Endothelial cell of umbilical vein (primary cell): ENCODE measurements at regions not wholly inside any gene's neighbourhood (a gene's known extent, or its start where the extent isn't known, plus 50 kb on each side); places are given as distances from the start of the nearest gene placed in this dataset.

Experiments
- BruUV-seq: library from RNA; stranded (reverse); fragments of 400-500 nt; replicated peaks from 2 replicates; lab custom pipeline; 2021; lab: Mats Ljungman, UMichigan
- CTCF ChIA-PET: fragments of 300-600, 350-600 bp; sonication (Branson Sonifier 250); formaldehyde crosslinking; loops from one replicate; lab custom pipeline; 2021; ENCODE audit warnings: antibody characterized with exemption, inconsistent platforms; lab: Charles Lee
- POLR2A ChIA-PET: fragments of 300-600, 350-600 bp; sonication (Branson Sonifier 250); formaldehyde crosslinking; loops from one replicate; lab custom pipeline; 2021; ENCODE audit warnings: antibody characterized with exemption, inconsistent platforms; lab: Charles Lee
- DNase-seq: peaks from one replicate; pipeline ENCODE4 v3.0.0-alpha.2; 2011; ENCODE audit warnings: low read depth, low spot score
- FAIRE-seq: peaks from 2 replicates; lab custom pipeline; 2011; peaks lifted over from hg19 to GRCh38; lab: Jason Lieb, UNC
- H2AFZ ChIP-seq: 2 replicates; pipeline ENCODE4 v1.6.0; 2012; ENCODE audit warnings: low read depth, low read length, control low read depth, inconsistent platforms
- H3K27ac ChIP-seq: 2 replicates; pipeline ENCODE4 v1.5.1; 2011; ENCODE audit warnings: low read depth, mild to moderate bottlenecking, control low read depth, low read length, moderate library complexity; ENCODE audit not compliant: insufficient read depth
- H3K27me3 ChIP-seq, 2 experiments: 2 replicates each; pipeline versions ENCODE4 v1.6.0 to v1.6.1; 2011; ENCODE audit warnings: low read length in 2 of 2, mixed read lengths in 1 of 2; ENCODE audit not compliant: control insufficient read depth in 2 of 2, insufficient read depth in 2 of 2
- H3K36me3 ChIP-seq, 2 experiments: 2 replicates in 1 of 2; 3 replicates in 1 of 2; pipeline ENCODE4 v1.5.1; 2011; ENCODE audit warnings: low read length in 2 of 2, mild to moderate bottlenecking in 1 of 2, moderate library complexity in 1 of 2; ENCODE audit not compliant: control insufficient read depth in 2 of 2, insufficient read depth in 2 of 2; ENCODE audit errors: extremely low read depth in 1 of 2
- H3K4me1 ChIP-seq: 3 replicates; pipeline ENCODE4 v1.5.1; 2011; ENCODE audit warnings: mild to moderate bottlenecking, low read length; ENCODE audit not compliant: control insufficient read depth, insufficient read depth; ENCODE audit errors: extremely low read depth
- H3K4me2 ChIP-seq: 2 replicates; pipeline ENCODE4 v1.6.1; 2011; ENCODE audit warnings: low read length, control low read depth, mixed read lengths; ENCODE audit not compliant: insufficient read depth
- H3K4me3 ChIP-seq, 3 experiments: fragments of 200-600 bp in 1 of 3; sonication (generic), shearing (Covaris generic) in 1 of 3; replicated peaks in 1 of 3; 2 replicates each; pipeline ENCODE4 v1.5.1; 2011 to 2016; ENCODE audit warnings: control low read depth in 3 of 3, low read length in 3 of 3, mild to moderate bottlenecking in 2 of 3, inconsistent platforms in 1 of 3, low read depth in 1 of 3, moderate library complexity in 1 of 3; ENCODE audit not compliant: insufficient read depth in 1 of 3
- H3K79me2 ChIP-seq: 2 replicates; pipeline ENCODE4 v1.6.0; 2012; ENCODE audit warnings: low read length, inconsistent platforms; ENCODE audit not compliant: control insufficient read depth, insufficient read depth
- H3K9ac ChIP-seq: replicated peaks from 2 replicates; pipeline ENCODE3; 2011; ENCODE audit warnings: low read length, control low read depth; ENCODE audit not compliant: insufficient read depth; ENCODE audit errors: extremely low read depth
- H3K9me1 ChIP-seq: replicated peaks from 3 replicates; pipeline ENCODE4 v1.6.0; 2011; ENCODE audit warnings: mild to moderate bottlenecking, low read length; ENCODE audit not compliant: control insufficient read depth, insufficient read depth; ENCODE audit errors: extremely low read depth
- H3K9me3 ChIP-seq: replicated peaks from 2 replicates; pipeline ENCODE4 v1.5.1; 2012; ENCODE audit warnings: low read length, inconsistent platforms; ENCODE audit not compliant: control insufficient read depth, insufficient read depth
- H4K20me1 ChIP-seq: replicated peaks from 2 replicates; pipeline ENCODE3; 2011; ENCODE audit warnings: mild to moderate bottlenecking, low read length; ENCODE audit not compliant: control insufficient read depth, insufficient read depth; ENCODE audit errors: extremely low read depth
- CTCF ChIP-seq, 2 donors: IDR thresholded peaks; 1 replicate in 1 of 2; 2 replicates in 1 of 2; pipeline ENCODE4 v1.5.1; 2011; ENCODE audit warnings: low read length in 2 of 2, mild to moderate bottlenecking in 2 of 2, moderate library complexity in 2 of 2, control low read depth in 1 of 2, inconsistent platforms in 1 of 2, low read depth in 1 of 2; ENCODE audit not compliant: insufficient read depth in 1 of 2; ENCODE audit errors: extremely low read depth in 1 of 2
- EZH2 ChIP-seq: IDR thresholded peaks from 2 replicates; pipeline ENCODE4 v1.6.1; 2012; ENCODE audit warnings: borderline replicate concordance, low read depth, mild to moderate bottlenecking, moderate library complexity, low read length, inconsistent platforms; ENCODE audit not compliant: severe bottlenecking
- FOS ChIP-seq: IDR thresholded peaks from 2 replicates; pipeline ENCODE4 v1.6.1; 2011; ENCODE audit warnings: mild to moderate bottlenecking, low read length, moderate library complexity, borderline replicate concordance; ENCODE audit not compliant: insufficient read depth
- GATA2 ChIP-seq: IDR thresholded peaks from 2 replicates; pipeline ENCODE4 v1.7.0; 2011; ENCODE audit warnings: low read depth, mild to moderate bottlenecking, moderate library complexity, mixed read lengths, low read length; ENCODE audit not compliant: insufficient read length, insufficient read depth
- JUN ChIP-seq: IDR thresholded peaks from 2 replicates; pipeline ENCODE4 v1.6.1; 2011; ENCODE audit warnings: borderline replicate concordance, low read depth; ENCODE audit not compliant: insufficient read length, insufficient read depth
- MAX ChIP-seq: IDR thresholded peaks from 2 replicates; pipeline ENCODE4 v1.6.1; 2011; ENCODE audit not compliant: insufficient read depth, insufficient read length
- MYC ChIP-seq: IDR thresholded peaks from one replicate; pipeline ENCODE4 v1.6.1; 2011; ENCODE audit warnings: mild to moderate bottlenecking, low read depth, low read length
- POLR2A ChIP-seq: IDR thresholded peaks from 2 replicates; pipeline ENCODE4 v1.6.1; 2012; ENCODE audit warnings: low read depth, mild to moderate bottlenecking, control low read depth, low read length
- POLR2AphosphoS5 ChIP-seq: IDR thresholded peaks from 2 replicates; pipeline ENCODE4 v1.6.1; 2012; ENCODE audit warnings: low read depth, mild to moderate bottlenecking, control low read depth, low read length, moderate library complexity; ENCODE audit not compliant: insufficient read depth
- dilution Hi-C: fragments of 300-500 bp; cut with MboI; formaldehyde crosslinking; loops from one replicate; pipeline ENCODE4 v1.15.0; 2019; ENCODE audit warnings: low sequenced_read_pairs; ENCODE audit not compliant: extremely low pct_ligation_motif_present
- intact Hi-C: fragments of 100-400 bp; cut with micrococcal nuclease; formaldehyde crosslinking; loops from one replicate; pipeline ENCODE4 v1.10.0; 2022

GRCh38 chr7:69122953-69123352 is 475.3 kb upstream of the AUTS2 start:
- DNase-seq (no peak), FAIRE-seq (no peak)
- CTCF ChIA-PET, result no interaction called here
- no peaks in the 10 kb centered on the region for H4K20me1 ChIP-seq
- H3K27me3 ChIP-seq, result no peaks in the 10 kb centered on the region
- H3K9me1 ChIP-seq, result no peaks in the 10 kb centered on the region
- no peak overlapping the region for H3K9ac ChIP-seq
- H2AFZ ChIP-seq, result no peak overlapping the region
- POLR2A ChIA-PET, result no interaction called here
- intact Hi-C loops (no loop called here), dilution Hi-C loops (no loop called here)
- peaks cover 1% of the 10 kb centered on the region for H3K9me3 ChIP-seq
- no TSS peak for BruUV-seq
- H3K36me3 ChIP-seq, result no peaks in the 10 kb centered on the region
- no peak overlapping the region for H3K4me3 ChIP-seq
- TF ChIP-seq CTCF (IDR thresholded peaks at IDR 0.05; ENCODE audit: extremely low read depth in 1 of 2, insufficient read depth in 1 of 2, low read depth in 1 of 2, low read length in 2 of 2), result no peak
- no peak for TF ChIP-seq FOS
- no peak for TF ChIP-seq JUN
- TF ChIP-seq MYC, result no peak
- no peak for TF ChIP-seq GATA2
- no peak for TF ChIP-seq MAX
- TF ChIP-seq POLR2AphosphoS5, result no peak
- no peak for TF ChIP-seq POLR2A
- TF ChIP-seq EZH2, result no peak
- no peak overlapping the region for H3K27ac ChIP-seq
- no peaks in the 10 kb centered on the region for H3K4me1 ChIP-seq
- H3K79me2 ChIP-seq, result no peaks in the 10 kb centered on the region
- no peak overlapping the region for H3K4me2 ChIP-seq
